ENCODE measurements at regions not wholly inside any gene's neighbourhood (a gene's known extent, or its start where the extent isn't known, plus 50 kb on each side); places are given as distances from the start of the nearest gene placed in this dataset.

GRCh38 chr9:2570615-2571479, 50.7 kb upstream of the VLDLR start (continued):
- TF ChIP-seq GLIS1 (tag by site-specific recombination; IDR thresholded peaks at IDR 0.05) (peak; percentile 89), ZNF530 (tag by site-specific recombination; IDR thresholded peaks at IDR 0.05; ENCODE audit: low read depth) (no peak), PRDM2 (tag by site-specific recombination; IDR thresholded peaks at IDR 0.05; ENCODE audit: borderline replicate concordance) (no peak)
